ENCODE measurements at regions not wholly inside any gene's neighbourhood (a gene's known extent, or its start where the extent isn't known, plus 50 kb on each side); places are given as distances from the start of the nearest gene placed in this dataset.
"Not testable (repeated sequence)": the region's sequence is repeated elsewhere in the genome, so short reads cannot be mapped to it uniquely, and the experiment has no call there.

GRCh38 chr18:30852980-30853379 lies 189.6 kb downstream of the DSC3 start:
- no peak overlapping the region for H3K4me3 ChIP-seq (ENCODE audit: low read depth, low read length)
- no peak for DNase-seq (ENCODE audit: low read depth)
- TF ChIP-seq, protein P1, sequence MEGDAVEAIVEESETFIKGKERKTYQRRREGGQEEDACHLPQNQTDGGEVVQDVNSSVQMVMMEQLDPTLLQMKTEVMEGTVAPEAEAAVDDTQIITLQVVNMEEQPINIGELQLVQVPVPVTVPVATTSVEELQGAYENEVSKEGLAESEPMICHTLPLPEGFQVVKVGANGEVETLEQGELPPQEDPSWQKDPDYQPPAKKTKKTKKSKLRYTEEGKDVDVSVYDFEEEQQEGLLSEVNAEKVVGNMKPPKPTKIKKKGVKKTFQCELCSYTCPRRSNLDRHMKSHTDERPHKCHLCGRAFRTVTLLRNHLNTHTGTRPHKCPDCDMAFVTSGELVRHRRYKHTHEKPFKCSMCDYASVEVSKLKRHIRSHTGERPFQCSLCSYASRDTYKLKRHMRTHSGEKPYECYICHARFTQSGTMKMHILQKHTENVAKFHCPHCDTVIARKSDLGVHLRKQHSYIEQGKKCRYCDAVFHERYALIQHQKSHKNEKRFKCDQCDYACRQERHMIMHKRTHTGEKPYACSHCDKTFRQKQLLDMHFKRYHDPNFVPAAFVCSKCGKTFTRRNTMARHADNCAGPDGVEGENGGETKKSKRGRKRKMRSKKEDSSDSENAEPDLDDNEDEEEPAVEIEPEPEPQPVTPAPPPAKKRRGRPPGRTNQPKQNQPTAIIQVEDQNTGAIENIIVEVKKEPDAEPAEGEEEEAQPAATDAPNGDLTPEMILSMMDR (IDR thresholded peaks at IDR 0.05; ENCODE audit: insufficient read depth, low read depth, low read length, missing control alignments) = no peak

GRCh38 chr18:30852541-30852940 lies 190.0 kb downstream of the DSC3 start:
- no peak overlapping the region for H3K4me3 ChIP-seq (ENCODE audit: low read depth, low read length)
- TF ChIP-seq, protein P1 (IDR thresholded peaks at IDR 0.05; ENCODE audit: insufficient read depth, low read depth, low read length, missing control alignments) = no peak
- no peak for DNase-seq (ENCODE audit: low read depth)

DNA sequence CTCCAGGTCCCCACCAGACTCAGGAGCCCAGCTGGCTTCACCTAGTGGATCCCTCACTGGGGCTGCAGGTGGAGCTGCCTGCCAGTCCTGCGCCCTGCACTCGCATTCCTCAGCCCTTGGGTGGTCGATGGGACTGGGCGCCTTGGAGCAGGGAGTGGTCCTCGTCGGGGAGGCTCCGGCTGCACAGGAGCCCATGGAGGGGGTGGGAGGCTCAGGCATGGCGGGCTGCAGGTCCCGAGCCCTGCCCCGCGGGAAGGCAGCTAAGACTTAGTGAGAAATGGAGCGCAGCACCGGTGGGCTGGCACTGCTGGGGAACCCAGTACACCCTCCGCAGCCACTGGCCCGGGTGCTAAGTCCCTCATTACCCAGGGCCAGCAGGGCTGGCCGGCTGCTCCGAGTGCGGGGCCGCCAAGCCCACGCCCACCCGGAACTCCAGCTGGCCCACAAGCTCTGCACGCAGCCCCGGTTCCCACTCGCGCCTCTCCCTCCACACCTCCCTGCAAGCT lies 203.4 kb downstream of the DSC3 start:
- not testable (repeated sequence) for DNase-seq (ENCODE audit: low read depth)

GRCh38 chr18:30828700-30829099 lies 213.8 kb downstream of the DSC3 start:
- peak overlapping the region; percentile 6; the same call in 1 of the 2 replicates for H3K4me3 ChIP-seq (ENCODE audit: low read depth, low read length)
- DNase-seq (ENCODE audit: low read depth) = no peak
- TF ChIP-seq, protein P1 (IDR thresholded peaks at IDR 0.05; ENCODE audit: insufficient read depth, low read depth, low read length, missing control alignments) = no peak

More for the DNA sequence above, 203.4 kb downstream of the DSC3 start:
- not testable (repeated sequence) for H3K4me3 ChIP-seq (ENCODE audit: low read depth, low read length)

DNA sequence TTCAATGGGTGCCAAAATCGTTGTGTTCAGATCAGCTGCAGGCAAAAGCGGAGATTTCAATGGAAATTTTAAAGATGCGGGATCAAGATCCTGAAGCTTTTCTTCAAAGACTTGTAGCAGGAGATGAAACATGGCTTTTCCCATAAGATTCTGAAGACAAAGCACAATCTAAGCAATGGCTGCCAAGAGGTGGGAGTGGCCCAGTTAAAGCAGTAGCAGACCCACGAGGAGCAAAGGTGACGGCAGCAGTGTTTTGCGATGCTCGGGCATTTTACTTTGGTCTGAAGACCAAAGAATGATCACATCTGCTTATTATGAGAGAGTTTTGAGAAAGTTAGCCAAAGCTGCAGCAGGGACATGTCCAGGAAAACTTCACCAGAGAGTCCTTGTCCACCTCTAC lies 222.9 kb downstream of the DSC3 start:
- DNase-seq (ENCODE audit: low read depth) = no peak
- no peak overlapping the region for H3K4me3 ChIP-seq (ENCODE audit: low read depth, low read length)
- TF ChIP-seq, protein P1 (IDR thresholded peaks at IDR 0.05; ENCODE audit: insufficient read depth, low read depth, low read length, missing control alignments) = no peak

- no peak for DNase-seq (ENCODE audit: low read depth)
- H3K4me3 ChIP-seq (ENCODE audit: low read depth, low read length) = no peak overlapping the region
- TF ChIP-seq, protein P1 (IDR thresholded peaks at IDR 0.05; ENCODE audit: insufficient read depth, low read depth, low read length, missing control alignments) = no peak
Observed at GRCh38 chr18:30814446-30814845, 228.1 kb downstream of the DSC3 start.

DNA sequence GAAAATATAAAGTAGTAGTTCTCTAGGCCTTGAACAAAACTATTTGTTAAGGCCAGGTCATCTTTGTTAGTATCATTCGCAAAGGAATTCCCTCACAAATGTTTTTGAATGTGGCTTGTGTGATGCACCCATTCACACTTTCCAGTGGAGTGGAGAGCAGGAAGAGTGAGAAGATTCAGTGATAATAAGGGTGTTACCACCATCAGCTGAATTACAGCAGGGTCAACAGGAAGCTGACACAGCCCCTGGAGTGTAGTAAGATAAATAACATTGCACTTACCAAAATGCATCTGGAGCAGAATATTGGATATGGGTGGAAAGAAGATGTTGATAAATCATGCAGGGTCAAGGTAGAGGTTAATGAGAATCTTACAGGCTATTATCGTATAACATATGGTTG lies 231.0 kb downstream of the DSC3 start:
- DNase-seq (ENCODE audit: low read depth) = no peak
- TF ChIP-seq, protein P1 (IDR thresholded peaks at IDR 0.05; ENCODE audit: insufficient read depth, low read depth, low read length, missing control alignments) = no peak
- no peak overlapping the region for H3K4me3 ChIP-seq (ENCODE audit: low read depth, low read length)

Measured in GM12865 (cell line).